Duodenal mucosa (tissue), 2 donors: ENCODE measurements at regions not wholly inside any gene's neighbourhood (a gene's known extent, or its start where the extent isn't known, plus 50 kb on each side); places are given as distances from the start of the nearest gene placed in this dataset.

Experiments used
- H3K27ac ChIP-seq: one replicate; pipeline ENCODE4 v1.7.0; 2013; ENCODE audit warnings: low read depth, low read length
- H3K27me3 ChIP-seq, 2 donors: one replicate each; pipeline ENCODE4 v1.7.0; 2013; ENCODE audit warnings: low read length in 2 of 2, control low read depth in 1 of 2; ENCODE audit not compliant: insufficient read depth in 2 of 2, control insufficient read depth in 1 of 2
- H3K36me3 ChIP-seq, 2 donors: one replicate each; pipeline ENCODE4 v1.7.0; 2013; ENCODE audit warnings: low read length in 2 of 2, control low read depth in 1 of 2; ENCODE audit not compliant: insufficient read depth in 2 of 2, control insufficient read depth in 1 of 2
- H3K4me1 ChIP-seq, 2 donors: one replicate each; pipeline ENCODE4 v1.7.0; 2013; ENCODE audit warnings: low read length in 2 of 2, control low read depth in 1 of 2; ENCODE audit not compliant: insufficient read depth in 2 of 2, control insufficient read depth in 1 of 2
- H3K4me3 ChIP-seq, 2 donors: one replicate each; pipeline ENCODE4 v1.7.0; 2013; ENCODE audit warnings: low read length in 2 of 2, low read depth in 1 of 2
- H3K9ac ChIP-seq, 2 donors: one replicate each; pipeline ENCODE4 v1.7.0; 2013; ENCODE audit warnings: low read length in 2 of 2, low read depth in 1 of 2
- H3K9me3 ChIP-seq, 2 donors: one replicate each; pipeline ENCODE4 v1.7.0; 2013; ENCODE audit warnings: low read length in 2 of 2, control low read depth in 1 of 2; ENCODE audit not compliant: control insufficient read depth in 1 of 2

DNA sequence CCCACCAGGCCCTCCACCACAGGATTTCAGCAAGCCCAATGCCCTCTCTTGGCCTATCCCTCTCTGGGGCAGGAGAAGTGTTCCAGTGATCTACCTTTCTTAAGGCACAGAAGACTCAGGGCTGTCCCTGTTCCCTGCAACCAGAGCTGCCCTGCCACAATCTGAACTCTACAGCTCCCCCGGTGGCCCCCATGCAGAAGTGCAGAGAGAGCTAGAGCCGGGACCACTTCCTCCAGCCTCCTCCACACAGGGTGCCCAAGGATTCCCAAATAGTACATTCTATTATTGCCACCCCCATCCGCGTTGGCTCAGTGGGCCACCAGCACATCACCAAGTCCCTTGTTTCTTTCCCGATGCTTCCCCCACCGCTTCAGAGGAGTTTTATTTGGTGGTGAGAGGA lies 114.8 kb upstream of the PTPRM start:
- Histone ChIP-seq H3K9me3 (no peaks in the 10 kb centered on the region), H3K27ac (no peak overlapping the region), H3K36me3 (no peaks in the 10 kb centered on the region), H3K9ac (no peak overlapping the region), H3K27me3 (no peaks in the 10 kb centered on the region), H3K4me1 (no peaks in the 10 kb centered on the region), H3K4me3 (no peak overlapping the region)

GRCh38 chr18:7454429-7454828 lies 112.7 kb upstream of the PTPRM start:
- Histone ChIP-seq H3K9ac (no peak overlapping the region), H3K36me3 (no peaks in the 10 kb centered on the region), H3K27me3 (no peaks in the 10 kb centered on the region), H3K4me1 (no peaks in the 10 kb centered on the region), H3K27ac (no peak overlapping the region), H3K9me3 (no peaks in the 10 kb centered on the region), H3K4me3 (no peak overlapping the region)

GRCh38 chr18:7456376-7456775 lies 110.7 kb upstream of the PTPRM start:
- Histone ChIP-seq H3K27ac (no peak overlapping the region), H3K9me3 (no peaks in the 10 kb centered on the region), H3K36me3 (no peaks in the 10 kb centered on the region), H3K27me3 (no peaks in the 10 kb centered on the region), H3K4me3 (no peak overlapping the region), H3K4me1 (no peaks in the 10 kb centered on the region), H3K9ac (no peak overlapping the region)

- no peaks in the 10 kb centered on the region for H3K27me3 ChIP-seq
- no peak overlapping the region for H3K27ac ChIP-seq
- no peaks in the 10 kb centered on the region for H3K36me3 ChIP-seq
- no peaks in the 10 kb centered on the region for H3K9me3 ChIP-seq
- H3K9ac ChIP-seq = no peak overlapping the region
- H3K4me3 ChIP-seq = no peak overlapping the region
- H3K4me1 ChIP-seq = no peaks in the 10 kb centered on the region
These were observed 109.9 kb upstream of the PTPRM start for GRCh38 chr18:7457262-7457661.

DNA sequence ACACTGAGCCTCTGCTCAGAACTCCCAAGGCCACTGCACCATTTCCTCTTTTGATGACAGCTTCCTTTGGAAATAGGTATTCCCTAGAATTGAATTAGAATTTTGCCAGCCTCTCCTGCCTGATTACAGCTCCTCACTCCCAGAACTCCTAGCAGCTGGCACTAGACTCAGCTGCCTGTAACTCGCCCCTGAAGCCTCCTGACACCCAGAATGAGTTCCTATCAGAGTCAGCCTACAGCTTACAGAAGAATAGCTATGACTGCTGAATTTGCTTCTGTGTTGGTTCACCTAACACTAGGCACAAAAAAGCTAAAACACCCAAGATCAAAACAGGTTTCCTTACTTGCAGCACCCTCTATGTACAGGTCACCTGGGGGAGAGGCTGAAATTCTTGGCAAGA lies 108.2 kb upstream of the PTPRM start:
- no peaks in the 10 kb centered on the region for H3K4me1 ChIP-seq
- H3K9ac ChIP-seq = no peak overlapping the region
- no peaks in the 10 kb centered on the region for H3K27me3 ChIP-seq
- no peaks in the 10 kb centered on the region for H3K36me3 ChIP-seq
- no peaks in the 10 kb centered on the region for H3K9me3 ChIP-seq
- no peak overlapping the region for H3K4me3 ChIP-seq
- H3K27ac ChIP-seq = no peak overlapping the region

GRCh38 chr18:7459851-7460770 lies 107.0 kb upstream of the PTPRM start:
- no peaks in the 10 kb centered on the region for H3K4me1 ChIP-seq
- H3K9me3 ChIP-seq = no peaks in the 10 kb centered on the region
- H3K27ac ChIP-seq = no peak overlapping the region
- no peaks in the 10 kb centered on the region for H3K36me3 ChIP-seq
- H3K4me3 ChIP-seq = no peak overlapping the region
- H3K27me3 ChIP-seq = no peaks in the 10 kb centered on the region
- H3K9ac ChIP-seq = no peak overlapping the region

GRCh38 chr18:7464245-7464966 lies 102.7 kb upstream of the PTPRM start:
- H3K4me3 ChIP-seq = no peak overlapping the region
- no peak overlapping the region for H3K27ac ChIP-seq
- no peak overlapping the region for H3K9ac ChIP-seq
- H3K36me3 ChIP-seq = no peaks in the 10 kb centered on the region
- H3K27me3 ChIP-seq = no peaks in the 10 kb centered on the region
- no peaks in the 10 kb centered on the region for H3K9me3 ChIP-seq
- no peaks in the 10 kb centered on the region for H3K4me1 ChIP-seq

DNA sequence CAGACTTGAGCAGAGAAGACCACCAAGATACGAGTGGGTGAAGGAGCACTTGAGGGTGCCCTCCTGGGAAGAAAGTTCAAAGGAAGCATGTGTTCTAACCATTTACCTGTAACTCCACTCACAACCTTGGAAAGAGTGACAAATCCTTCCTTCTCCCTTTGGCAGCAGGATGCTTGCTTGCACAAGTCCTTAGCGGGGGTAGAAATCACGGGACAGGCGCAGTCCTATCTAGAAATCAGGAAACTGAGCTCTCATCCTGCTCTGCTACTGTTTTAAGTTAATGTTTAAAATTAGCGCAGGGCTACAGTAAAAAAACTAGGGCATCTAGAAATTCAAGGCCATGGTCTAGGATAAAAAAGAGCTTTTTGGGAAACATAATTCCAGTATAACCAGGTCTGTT lies 100.9 kb upstream of the PTPRM start:
- Histone ChIP-seq H3K9ac (no peak overlapping the region), H3K27ac (no peak overlapping the region), H3K4me1 (no peaks in the 10 kb centered on the region), H3K36me3 (no peaks in the 10 kb centered on the region), H3K4me3 (no peak overlapping the region), H3K9me3 (no peaks in the 10 kb centered on the region), H3K27me3 (no peaks in the 10 kb centered on the region)

DNA sequence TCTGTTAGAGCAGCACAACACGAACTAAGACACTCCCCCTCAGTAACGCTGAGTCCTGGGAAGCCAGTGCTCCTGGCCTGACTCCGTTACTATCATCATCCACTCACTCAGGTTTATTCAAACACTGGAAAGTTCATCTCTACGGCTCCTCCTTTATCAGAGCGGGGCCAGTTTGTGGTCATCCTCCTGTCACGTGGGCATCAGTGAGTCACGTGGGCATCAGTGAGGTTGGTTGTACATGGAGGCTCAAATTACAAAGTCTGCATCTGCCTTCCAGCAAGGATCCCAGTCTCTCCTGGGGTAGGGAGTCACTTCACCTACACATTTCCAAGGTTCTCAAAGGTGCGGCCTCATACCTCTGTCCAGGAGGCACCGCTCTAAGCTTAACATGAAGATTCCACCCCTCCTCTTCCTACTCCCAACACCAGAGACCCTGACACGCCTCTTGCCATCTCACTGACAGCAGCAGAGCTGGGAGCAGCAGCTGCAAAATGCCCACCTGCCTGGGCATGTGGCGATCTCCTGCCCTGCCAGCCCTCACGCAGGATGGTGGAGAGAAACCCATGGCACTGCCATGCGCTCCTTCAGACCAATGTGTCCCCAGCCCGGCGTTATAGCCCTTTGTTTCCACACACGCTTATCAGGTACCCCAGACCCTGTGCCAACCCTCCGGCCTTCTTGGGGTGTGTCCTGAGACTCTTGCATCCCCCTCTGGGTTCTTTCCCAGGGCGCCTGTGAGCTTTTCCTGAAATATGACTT lies 99.2 kb upstream of the PTPRM start:
- Histone ChIP-seq H3K9me3 (no peaks in the 10 kb centered on the region), H3K27me3 (no peaks in the 10 kb centered on the region), H3K27ac (no peak overlapping the region), H3K9ac (no peak overlapping the region), H3K4me1 (no peaks in the 10 kb centered on the region), H3K36me3 (no peaks in the 10 kb centered on the region), H3K4me3 (no peak overlapping the region)

GRCh38 chr18:7470101-7470500 lies 97.0 kb upstream of the PTPRM start:
- H3K4me3 ChIP-seq = no peak overlapping the region
- no peaks in the 10 kb centered on the region for H3K27me3 ChIP-seq
- no peak overlapping the region for H3K27ac ChIP-seq
- H3K36me3 ChIP-seq = no peaks in the 10 kb centered on the region
- no peaks in the 10 kb centered on the region for H3K9me3 ChIP-seq
- no peak overlapping the region for H3K9ac ChIP-seq
- no peaks in the 10 kb centered on the region for H3K4me1 ChIP-seq
